ENCODE measurements at regions not wholly inside any gene's neighbourhood (a gene's known extent, or its start where the extent isn't known, plus 50 kb on each side); places are given as distances from the start of the nearest gene placed in this dataset.
"Not testable (repeated sequence)": the region's sequence is repeated elsewhere in the genome, so short reads cannot be mapped to it uniquely, and the experiment has no call there.

DNA sequence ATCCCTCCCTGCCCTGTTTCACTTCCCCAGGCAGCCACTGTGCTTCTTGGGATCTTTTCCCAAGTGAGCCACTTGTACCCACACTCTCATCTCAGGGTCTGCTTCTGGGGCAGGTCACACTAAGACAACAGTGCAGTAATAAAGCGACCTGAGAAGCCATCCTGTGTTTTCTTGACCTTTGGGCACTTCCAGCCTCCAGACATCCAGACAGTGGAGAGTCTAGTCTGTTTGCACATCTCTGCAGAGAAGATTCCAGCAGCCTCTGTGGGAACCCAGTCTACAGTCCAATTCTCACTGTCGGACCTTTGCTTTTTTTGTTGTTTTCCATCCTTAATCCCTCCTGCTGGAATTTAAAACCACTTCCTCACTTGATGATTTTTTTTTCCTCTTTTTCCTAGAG is 50.3 kb upstream of the ATP6AP2 start:
- DNase-seq (ENCODE audit: low read depth in 2 of 2): no peak

- no peak for DNase-seq (ENCODE audit: low read depth in 2 of 2)
These were observed 53.2 kb upstream of the ATP6AP2 start for GRCh38 chrX:40527543-40527942.

DNA sequence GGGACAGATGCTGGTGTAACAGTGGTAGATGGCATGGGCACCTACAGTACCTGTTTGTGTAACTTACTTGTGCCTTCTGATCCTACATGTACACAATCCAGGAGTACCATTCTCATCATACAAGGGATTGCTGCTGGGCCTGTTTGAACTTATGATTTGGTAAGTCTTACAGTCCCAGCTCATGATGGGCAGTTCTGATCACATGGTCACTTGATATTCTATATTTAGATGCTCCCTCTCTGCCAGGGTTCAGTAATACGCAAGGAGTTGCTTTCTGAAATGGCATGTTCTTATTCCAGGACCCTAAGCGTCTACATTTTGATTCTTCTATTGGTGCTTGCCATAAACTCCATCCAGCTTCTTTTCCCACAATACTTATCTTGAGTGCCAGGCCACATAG is 54.4 kb upstream of the ATP6AP2 start:
- no peak for DNase-seq (ENCODE audit: low read depth in 2 of 2)

- DNase-seq (ENCODE audit: low read depth in 2 of 2): not testable (repeated sequence)
These were observed 54.9 kb upstream of the ATP6AP2 start for GRCh38 chrX:40525901-40526300.

GRCh38 chrX:40524423-40524822 is 56.3 kb upstream of the ATP6AP2 start:
- DNase-seq (ENCODE audit: low read depth in 2 of 2): no peak

DNA sequence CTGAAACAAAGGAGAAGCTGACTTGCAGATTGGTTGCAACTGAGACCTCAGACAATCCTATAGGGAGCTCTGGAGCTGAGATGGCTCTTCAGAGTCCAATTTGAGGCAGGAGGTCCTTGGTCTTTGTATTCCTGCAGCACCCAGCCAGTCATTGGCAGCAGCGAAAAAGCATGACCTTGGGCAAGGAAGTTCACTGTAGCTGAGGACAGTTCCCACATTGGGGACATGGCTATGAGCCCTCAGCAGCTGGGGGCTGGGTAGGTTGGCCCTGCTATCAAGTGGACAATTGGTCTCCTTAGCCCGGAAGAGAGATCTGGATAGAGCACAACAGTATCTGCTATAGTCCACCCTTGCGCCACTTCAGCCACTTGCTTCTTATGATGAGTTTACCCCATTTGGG is 56.9 kb upstream of the ATP6AP2 start:
- DNase-seq (ENCODE audit: low read depth in 2 of 2): no peak

DNA sequence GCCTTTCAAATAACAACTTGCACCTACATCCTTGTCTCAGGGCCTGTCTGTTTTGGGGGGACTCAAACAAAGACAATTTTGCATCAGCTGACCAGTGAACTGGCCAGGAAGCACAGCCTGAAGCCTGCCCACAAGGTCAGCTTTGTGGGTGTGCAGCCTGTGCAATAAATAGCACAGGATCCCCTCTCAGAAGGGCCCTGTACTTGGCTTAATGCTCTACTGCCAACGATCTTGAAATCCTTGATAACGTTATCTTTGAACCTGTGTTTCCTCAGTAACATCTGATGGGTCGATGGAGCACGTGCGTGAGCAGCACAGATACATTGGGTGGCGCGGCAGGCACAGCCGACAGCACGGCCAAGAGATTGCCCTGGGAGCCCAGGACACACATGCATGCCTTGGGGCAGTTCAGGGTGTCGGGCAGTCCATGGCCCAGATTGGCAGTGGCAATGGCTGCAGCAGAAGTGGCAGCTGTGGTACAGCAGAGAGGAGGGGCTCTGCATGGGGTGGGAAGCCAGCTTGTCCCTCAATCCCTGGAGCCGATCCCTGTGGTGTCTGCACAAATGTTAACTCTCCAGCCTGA is 58.8 kb upstream of the ATP6AP2 start:
- DNase-seq (ENCODE audit: low read depth in 2 of 2): no peak

DNA sequence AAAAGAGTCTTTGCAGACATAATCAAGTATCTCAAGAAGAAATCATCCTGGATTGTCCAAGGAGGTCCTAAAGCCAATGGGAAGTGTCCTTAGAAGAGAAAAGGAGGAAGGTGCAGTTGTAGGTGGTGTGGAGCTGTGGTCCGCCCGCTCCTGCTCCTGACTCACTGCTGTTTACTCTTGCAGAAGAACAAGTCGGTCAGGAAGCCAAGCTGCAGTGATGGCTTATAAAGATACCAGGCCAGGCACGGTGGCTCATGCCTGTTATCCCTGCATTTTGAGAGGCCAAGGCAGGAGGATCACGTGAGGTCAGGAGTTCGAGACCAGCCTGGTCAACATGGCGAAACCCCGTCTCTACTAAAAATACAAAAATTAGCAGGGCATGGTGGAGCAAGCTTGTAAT is 66.4 kb upstream of the ATP6AP2 start:
- no peak for DNase-seq (ENCODE audit: low read depth in 2 of 2)

- no peak for DNase-seq (ENCODE audit: low read depth in 2 of 2)
These were observed 66.9 kb upstream of the ATP6AP2 start for GRCh38 chrX:40513835-40514234.

DNA sequence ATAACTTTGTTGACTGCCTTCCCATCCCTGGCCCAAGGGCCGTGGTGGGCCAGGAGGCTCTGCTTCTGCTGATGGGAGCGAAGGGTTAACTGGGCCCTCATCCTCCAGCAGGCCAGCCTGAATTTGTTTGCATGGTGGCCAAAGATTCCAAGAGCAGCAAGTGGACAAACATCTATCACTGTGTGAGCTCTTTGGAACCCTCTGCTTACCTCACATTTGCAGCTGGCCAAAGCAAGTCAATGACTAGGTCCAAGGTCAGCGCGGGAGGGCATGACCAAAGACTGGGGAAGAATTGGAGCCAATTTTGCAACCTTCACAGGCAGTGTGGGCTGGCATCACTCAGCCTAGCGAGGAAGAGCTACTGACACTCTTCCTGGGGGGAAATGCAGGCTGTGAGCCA is 67.8 kb upstream of the ATP6AP2 start:
- no peak for DNase-seq (ENCODE audit: low read depth in 2 of 2)

DNA sequence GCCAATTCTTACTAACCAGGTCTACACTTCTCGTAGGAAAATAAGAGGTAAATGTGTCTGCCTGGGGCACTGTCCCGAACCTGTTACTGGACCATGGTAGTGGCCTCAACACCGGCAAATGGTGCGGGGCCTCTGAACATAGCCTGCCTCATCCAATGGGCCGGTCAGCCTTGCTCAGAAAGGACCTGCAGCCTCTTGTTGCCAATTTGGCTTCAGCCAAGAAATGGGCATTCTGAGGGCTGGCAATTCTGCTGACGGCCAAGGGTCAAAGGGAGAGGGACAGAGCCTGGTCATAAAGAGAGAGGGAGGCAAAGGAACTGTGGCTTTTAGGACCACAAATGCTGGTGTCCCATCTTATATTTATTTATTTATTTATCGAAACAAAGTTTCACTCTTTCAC is 69.5 kb upstream of the ATP6AP2 start:
- no peak for DNase-seq (ENCODE audit: low read depth in 2 of 2)

GRCh38 chrX:40508560-40508959 is 72.2 kb upstream of the ATP6AP2 start:
- no peak for DNase-seq (ENCODE audit: low read depth in 2 of 2)

GRCh38 chrX:40506201-40506985 is 74.4 kb upstream of the ATP6AP2 start:
- DNase-seq (ENCODE audit: low read depth in 2 of 2): no peak

GRCh38 chrX:40504801-40505605 is 75.8 kb upstream of the ATP6AP2 start:
- DNase-seq (ENCODE audit: low read depth in 2 of 2): no peak

DNA sequence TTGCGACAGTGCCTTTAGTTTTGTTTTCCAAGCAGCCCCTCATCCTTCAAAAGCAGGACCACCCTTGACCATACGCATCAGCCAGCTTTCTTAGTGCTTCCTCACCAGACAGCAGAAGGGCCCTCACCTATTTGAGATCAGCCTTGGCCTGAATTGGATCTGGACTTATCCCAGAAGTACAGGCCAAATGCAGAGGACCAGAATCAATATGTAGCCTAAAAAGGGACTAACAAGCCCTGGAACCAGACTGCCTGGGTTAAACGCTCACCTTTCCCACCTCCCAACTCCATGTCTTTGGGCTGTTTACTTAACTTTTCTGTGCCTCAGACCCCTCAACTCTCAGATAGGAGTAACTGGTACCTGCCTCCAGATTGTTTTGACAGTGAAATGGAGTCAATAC is 77.7 kb upstream of the ATP6AP2 start:
- no peak for DNase-seq (ENCODE audit: low read depth in 2 of 2)

- DNase-seq (ENCODE audit: low read depth in 2 of 2): no peak
These were observed 78.1 kb upstream of the ATP6AP2 start for GRCh38 chrX:40502688-40503087.

- no peak for DNase-seq (ENCODE audit: low read depth in 2 of 2)
These were observed 79.5 kb upstream of the ATP6AP2 start for GRCh38 chrX:40501164-40501855.

GRCh38 chrX:40496728-40497127 is 84.0 kb upstream of the ATP6AP2 start:
- DNase-seq (ENCODE audit: low read depth in 2 of 2): no peak

DNA sequence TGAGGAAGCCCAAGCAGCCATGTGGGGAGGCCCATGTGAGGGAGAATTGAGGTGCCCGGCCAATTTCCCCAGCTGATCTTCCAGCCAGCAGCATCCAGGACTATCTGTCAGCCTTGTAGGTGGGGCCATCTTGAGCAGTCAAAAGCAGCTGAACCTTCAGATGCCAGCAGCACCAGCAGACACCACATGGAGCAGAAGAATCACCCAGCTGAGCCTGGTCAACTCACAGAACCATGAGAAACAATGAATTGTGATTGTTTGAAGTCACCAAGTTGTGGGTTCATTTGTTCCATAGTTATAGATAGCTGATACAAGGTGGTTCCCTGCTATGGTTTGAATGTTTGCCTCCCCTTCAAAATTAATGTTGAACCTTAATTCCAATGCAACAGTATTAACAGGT is 85.1 kb upstream of the ATP6AP2 start:
- no peak for DNase-seq (ENCODE audit: low read depth in 2 of 2)

DNA sequence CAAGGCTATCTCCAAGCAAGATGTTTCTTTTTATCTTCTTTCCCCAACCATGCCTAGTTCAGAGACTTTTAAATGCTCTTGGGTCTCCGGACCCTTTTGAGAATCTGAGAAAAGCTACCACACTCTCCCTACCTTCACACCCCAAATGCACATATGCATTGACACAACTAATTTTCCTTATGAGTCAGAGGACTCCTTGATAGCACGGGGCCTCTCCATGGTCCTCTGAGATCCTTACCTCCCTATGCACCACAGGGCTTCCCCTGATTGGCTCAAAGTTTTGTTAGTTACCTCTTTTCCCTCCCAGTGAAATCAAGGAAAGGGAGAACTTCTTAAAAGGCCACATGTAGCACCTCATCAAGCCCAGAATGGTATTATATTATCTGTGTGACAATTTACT is 86.8 kb upstream of the ATP6AP2 start:
- no peak for DNase-seq (ENCODE audit: low read depth in 2 of 2)

- no peak for DNase-seq (ENCODE audit: low read depth in 2 of 2)
These were observed 92.5 kb upstream of the ATP6AP2 start for GRCh38 chrX:40488296-40488695.

DNA sequence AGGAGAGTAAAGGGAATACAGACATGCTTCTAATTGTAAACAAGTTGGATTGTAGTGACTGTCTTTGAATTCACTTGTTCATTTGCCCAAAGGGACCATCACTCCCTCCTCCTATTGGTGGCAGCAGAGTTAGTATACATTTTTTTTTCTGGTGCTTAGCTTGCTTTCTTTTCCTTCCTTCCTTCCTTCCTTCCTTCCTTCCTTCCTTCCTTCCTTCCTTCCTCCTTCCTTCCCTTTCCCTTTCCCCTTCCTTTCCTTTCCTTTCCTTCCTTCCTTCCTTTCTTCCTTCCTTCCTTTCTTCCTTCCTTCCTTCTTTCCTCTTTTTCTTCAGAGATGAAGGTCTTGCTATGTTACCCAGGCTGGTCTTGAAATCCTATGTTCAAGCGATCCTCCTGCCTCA is 94.8 kb upstream of the ATP6AP2 start:
- DNase-seq (ENCODE audit: low read depth in 2 of 2): no peak
